ENCODE measurements at regions not wholly inside any gene's neighbourhood (a gene's known extent, or its start where the extent isn't known, plus 50 kb on each side); places are given as distances from the start of the nearest gene placed in this dataset.
"Not testable (repeated sequence)": the region's sequence is repeated elsewhere in the genome, so short reads cannot be mapped to it uniquely, and the experiment has no call there.

DNA sequence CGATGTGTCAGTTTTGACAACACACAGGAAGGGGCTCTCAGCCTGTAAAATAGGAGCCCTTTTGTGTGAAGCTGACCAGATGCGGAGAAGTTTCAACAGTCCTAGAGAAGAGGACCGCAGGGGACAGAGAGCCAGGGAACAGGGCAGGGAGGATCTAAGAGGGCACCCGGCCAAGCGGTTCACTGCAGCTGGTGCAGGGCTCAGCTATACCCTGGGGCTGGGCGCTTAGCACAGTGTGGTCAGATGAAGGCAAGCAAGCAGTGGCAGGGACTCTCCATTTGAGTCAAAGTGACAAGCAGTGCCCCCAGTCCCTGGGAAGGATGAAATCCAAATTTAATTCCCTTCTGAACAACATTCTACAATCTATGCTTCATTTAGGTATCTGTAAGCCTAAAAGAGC, 88.9 kb upstream of the PLGLB2 start:
- H3K9me3 ChIP-seq (ENCODE audit: control extremely low read depth in 1 of 3, control insufficient read depth in 2 of 3, insufficient read depth in 1 of 3, low read length in 2 of 3); H3K27me3 ChIP-seq (replicated peaks in 1 of 4; ENCODE audit: control extremely low read depth in 1 of 4, control insufficient read depth in 3 of 4, insufficient read depth in 4 of 4, low read length in 3 of 4); H4K20me1 ChIP-seq (ENCODE audit: control insufficient read depth, insufficient read depth, low read length, poor library complexity, severe bottlenecking); H3K9me3 Mint-ChIP-seq (ENCODE audit: insufficient read depth); intact Hi-C loops (cut with micrococcal nuclease); H3K4me1 ChIP-seq (ENCODE audit: control insufficient read depth in 2 of 2, insufficient read depth in 2 of 2, low read length in 2 of 2); H3K9ac ChIP-seq (ENCODE audit: low read length); POLR2A ChIA-PET; DNase-seq; H3K27ac ChIP-seq (ENCODE audit: low read length in 2 of 2); H3K4me1 Mint-ChIP-seq; H3K36me3 ChIP-seq (replicated peaks in 1 of 2; ENCODE audit: control extremely low read depth in 1 of 2, control insufficient read depth in 1 of 2, extremely low read depth in 1 of 2, insufficient read depth in 2 of 2, low read length in 1 of 2); H3K79me2 ChIP-seq (ENCODE audit: control insufficient read depth, insufficient read depth, low read length); H3K27ac Mint-ChIP-seq; H2AFZ ChIP-seq (ENCODE audit: insufficient read depth, low read depth, low read length, poor library complexity, severe bottlenecking); CTCF ChIA-PET; H3K4me3 Mint-ChIP-seq; H3K4me2 ChIP-seq (replicated peaks; ENCODE audit: low read depth, low read length, poor library complexity, severe bottlenecking); ATAC-seq (ENCODE audit: low read depth); H3K27me3 Mint-ChIP-seq; H3K4me3 ChIP-seq (ENCODE audit: control extremely low read depth in 1 of 5, extremely low read depth in 1 of 5, insufficient read depth in 1 of 5, low read depth in 2 of 5, low read length in 4 of 5): not testable (repeated sequence)
- no CpG with 5 or more reads among the region's 6 CpGs for WGBS (ENCODE audit: insufficient coverage)

DNA sequence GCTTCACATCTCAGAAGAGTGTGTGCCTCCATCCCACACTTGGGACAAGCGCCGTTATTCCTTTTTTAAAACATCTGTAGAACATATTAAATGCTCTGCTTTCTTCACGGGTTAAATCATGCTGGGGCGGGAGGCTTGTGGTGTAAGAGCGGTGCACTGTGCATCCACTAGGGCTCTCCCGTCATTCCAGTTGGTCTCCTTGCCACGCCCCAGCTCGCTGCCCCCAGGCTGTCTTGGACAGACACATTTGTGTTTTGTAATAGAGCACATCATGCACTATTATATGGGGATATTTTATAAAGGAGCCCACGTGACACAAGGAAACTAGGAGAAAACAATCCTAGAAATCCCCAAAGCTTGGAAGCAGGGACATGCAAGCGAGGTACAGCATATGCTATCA, 87.7 kb upstream of the PLGLB2 start:
- CTCF ChIA-PET; H3K27me3 Mint-ChIP-seq; H3K9me3 ChIP-seq (ENCODE audit: control extremely low read depth in 1 of 3, control insufficient read depth in 2 of 3, insufficient read depth in 1 of 3, low read length in 2 of 3); H3K27ac ChIP-seq (ENCODE audit: low read length in 2 of 2); H3K4me3 Mint-ChIP-seq; H3K4me1 ChIP-seq (ENCODE audit: control insufficient read depth in 2 of 2, insufficient read depth in 2 of 2, low read length in 2 of 2); ATAC-seq (ENCODE audit: low read depth); H4K20me1 ChIP-seq (ENCODE audit: control insufficient read depth, insufficient read depth, low read length, poor library complexity, severe bottlenecking); POLR2A ChIA-PET; H3K9me3 Mint-ChIP-seq (ENCODE audit: insufficient read depth); H3K9ac ChIP-seq (ENCODE audit: low read length); H3K79me2 ChIP-seq (ENCODE audit: control insufficient read depth, insufficient read depth, low read length); intact Hi-C loops (cut with micrococcal nuclease); H3K36me3 ChIP-seq (replicated peaks in 1 of 2; ENCODE audit: control extremely low read depth in 1 of 2, control insufficient read depth in 1 of 2, extremely low read depth in 1 of 2, insufficient read depth in 2 of 2, low read length in 1 of 2); DNase-seq; H3K27me3 ChIP-seq (replicated peaks in 1 of 4; ENCODE audit: control extremely low read depth in 1 of 4, control insufficient read depth in 3 of 4, insufficient read depth in 4 of 4, low read length in 3 of 4); H2AFZ ChIP-seq (ENCODE audit: insufficient read depth, low read depth, low read length, poor library complexity, severe bottlenecking); H3K27ac Mint-ChIP-seq; H3K4me2 ChIP-seq (replicated peaks; ENCODE audit: low read depth, low read length, poor library complexity, severe bottlenecking); H3K4me1 Mint-ChIP-seq; H3K4me3 ChIP-seq (ENCODE audit: control extremely low read depth in 1 of 5, extremely low read depth in 1 of 5, insufficient read depth in 1 of 5, low read depth in 2 of 5, low read length in 4 of 5): not testable (repeated sequence)
- WGBS (ENCODE audit: insufficient coverage): no CpG with 5 or more reads among the region's 10 CpGs

DNA sequence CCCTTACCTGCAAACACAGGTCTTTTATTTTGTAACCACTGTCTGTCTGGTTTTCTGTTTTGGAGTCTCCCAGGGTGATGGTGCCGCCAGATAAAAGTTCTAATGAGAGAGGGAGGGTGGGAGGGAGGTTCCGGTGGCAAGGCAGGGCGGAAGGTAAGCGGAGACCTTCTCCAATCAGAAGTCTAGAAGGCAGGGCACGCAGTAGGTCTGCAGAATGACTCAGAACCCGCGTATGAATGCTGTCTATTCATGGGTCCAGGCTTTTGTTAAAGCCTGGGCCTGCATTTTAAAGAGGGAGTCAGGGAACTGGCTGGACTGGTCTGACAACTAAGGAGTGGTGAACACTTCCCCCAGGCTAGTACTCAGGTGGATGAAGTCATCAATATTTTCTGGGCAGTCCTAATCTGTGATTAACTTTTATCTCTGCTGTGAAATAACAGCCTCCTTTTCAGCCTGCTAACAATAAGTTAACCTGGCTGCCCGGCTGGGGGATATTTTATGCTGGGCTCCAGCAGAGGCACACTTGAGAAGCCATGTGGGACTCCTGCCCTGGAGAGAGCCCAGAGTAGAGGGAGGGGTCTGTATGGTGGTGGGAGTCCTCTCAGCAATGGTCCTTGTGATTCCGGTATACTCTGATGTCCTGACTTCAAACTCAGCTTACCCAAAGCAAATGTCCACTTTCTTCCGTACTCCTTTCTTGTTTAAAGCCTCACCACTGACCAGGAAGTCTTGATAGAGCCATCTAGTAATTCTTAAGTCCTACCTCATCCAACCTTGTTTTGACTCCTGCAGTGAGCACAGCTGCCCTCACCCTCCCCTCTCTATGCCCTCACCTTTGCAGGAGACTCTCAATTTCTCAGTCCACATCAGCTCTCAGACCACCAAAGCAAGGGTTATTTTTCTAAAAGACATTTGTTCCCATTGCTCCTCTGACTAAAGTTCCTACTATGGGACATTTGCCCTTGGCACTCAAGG, 85.3 kb upstream of the PLGLB2 start:
- H3K4me3 ChIP-seq (ENCODE audit: control extremely low read depth in 1 of 5, extremely low read depth in 1 of 5, insufficient read depth in 1 of 5, low read depth in 2 of 5, low read length in 4 of 5); ATAC-seq (ENCODE audit: low read depth); H3K36me3 ChIP-seq (replicated peaks in 1 of 2; ENCODE audit: control extremely low read depth in 1 of 2, control insufficient read depth in 1 of 2, extremely low read depth in 1 of 2, insufficient read depth in 2 of 2, low read length in 1 of 2); H3K79me2 ChIP-seq (ENCODE audit: control insufficient read depth, insufficient read depth, low read length); H3K4me1 Mint-ChIP-seq; H3K27ac ChIP-seq (ENCODE audit: low read length in 2 of 2); H4K20me1 ChIP-seq (ENCODE audit: control insufficient read depth, insufficient read depth, low read length, poor library complexity, severe bottlenecking); H3K4me2 ChIP-seq (replicated peaks; ENCODE audit: low read depth, low read length, poor library complexity, severe bottlenecking); H3K9ac ChIP-seq (ENCODE audit: low read length); H3K9me3 Mint-ChIP-seq (ENCODE audit: insufficient read depth); H2AFZ ChIP-seq (ENCODE audit: insufficient read depth, low read depth, low read length, poor library complexity, severe bottlenecking); H3K4me1 ChIP-seq (ENCODE audit: control insufficient read depth in 2 of 2, insufficient read depth in 2 of 2, low read length in 2 of 2); POLR2A ChIA-PET; H3K9me3 ChIP-seq (ENCODE audit: control extremely low read depth in 1 of 3, control insufficient read depth in 2 of 3, insufficient read depth in 1 of 3, low read length in 2 of 3); H3K4me3 Mint-ChIP-seq; CTCF ChIA-PET; H3K27ac Mint-ChIP-seq; H3K27me3 ChIP-seq (replicated peaks in 1 of 4; ENCODE audit: control extremely low read depth in 1 of 4, control insufficient read depth in 3 of 4, insufficient read depth in 4 of 4, low read length in 3 of 4); DNase-seq; intact Hi-C loops (cut with micrococcal nuclease); H3K27me3 Mint-ChIP-seq: not testable (repeated sequence)
- 100% methylated on average over 4 of the region's 10 CpGs for WGBS (ENCODE audit: insufficient coverage)

DNA sequence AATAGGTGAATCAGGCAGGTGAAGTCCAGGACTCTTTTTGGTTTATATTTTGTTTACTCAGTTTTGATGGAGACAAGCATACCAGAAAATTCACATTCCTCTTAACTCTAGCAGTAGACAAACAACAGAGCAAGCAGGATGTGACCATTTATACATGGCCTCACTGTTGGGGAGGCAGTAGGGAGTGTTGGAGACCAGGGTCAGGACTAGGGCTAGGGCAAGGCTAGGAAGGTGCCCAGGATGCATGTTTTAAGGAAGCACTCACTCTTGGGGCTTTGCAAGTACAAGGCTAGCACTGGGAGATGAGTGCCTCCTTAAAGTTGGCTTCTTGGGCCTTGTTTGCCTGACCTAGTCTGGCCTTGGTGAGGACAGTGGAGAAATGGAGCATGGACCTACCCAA, 84.5 kb upstream of the PLGLB2 start:
- H3K27ac Mint-ChIP-seq; ATAC-seq (ENCODE audit: low read depth); H2AFZ ChIP-seq (ENCODE audit: insufficient read depth, low read depth, low read length, poor library complexity, severe bottlenecking); H3K27me3 ChIP-seq (replicated peaks in 1 of 4; ENCODE audit: control extremely low read depth in 1 of 4, control insufficient read depth in 3 of 4, insufficient read depth in 4 of 4, low read length in 3 of 4); H3K9ac ChIP-seq (ENCODE audit: low read length); H3K27ac ChIP-seq (ENCODE audit: low read length in 2 of 2); H3K27me3 Mint-ChIP-seq; H3K4me1 ChIP-seq (ENCODE audit: control insufficient read depth in 2 of 2, insufficient read depth in 2 of 2, low read length in 2 of 2); CTCF ChIA-PET; H3K9me3 ChIP-seq (ENCODE audit: control extremely low read depth in 1 of 3, control insufficient read depth in 2 of 3, insufficient read depth in 1 of 3, low read length in 2 of 3); DNase-seq; H3K4me1 Mint-ChIP-seq; intact Hi-C loops (cut with micrococcal nuclease); H3K4me3 Mint-ChIP-seq; H3K79me2 ChIP-seq (ENCODE audit: control insufficient read depth, insufficient read depth, low read length); H3K4me2 ChIP-seq (replicated peaks; ENCODE audit: low read depth, low read length, poor library complexity, severe bottlenecking); H3K4me3 ChIP-seq (ENCODE audit: control extremely low read depth in 1 of 5, extremely low read depth in 1 of 5, insufficient read depth in 1 of 5, low read depth in 2 of 5, low read length in 4 of 5); H3K9me3 Mint-ChIP-seq (ENCODE audit: insufficient read depth); H4K20me1 ChIP-seq (ENCODE audit: control insufficient read depth, insufficient read depth, low read length, poor library complexity, severe bottlenecking); H3K36me3 ChIP-seq (replicated peaks in 1 of 2; ENCODE audit: control extremely low read depth in 1 of 2, control insufficient read depth in 1 of 2, extremely low read depth in 1 of 2, insufficient read depth in 2 of 2, low read length in 1 of 2); POLR2A ChIA-PET: not testable (repeated sequence)
